H9 (cell line): ENCODE measurements at regions not wholly inside any gene's neighbourhood (a gene's known extent, or its start where the extent isn't known, plus 50 kb on each side); places are given as distances from the start of the nearest gene placed in this dataset.

Source experiments
- DNase-seq: peaks from one replicate; pipeline ENCODE4 v3.0.0-alpha.2; 2017
- H2AFZ ChIP-seq: one replicate; pipeline ENCODE4 v1.6.1; 2013; ENCODE audit warnings: mild to moderate bottlenecking, low read length, control low read depth, moderate library complexity
- H2AK5ac ChIP-seq: 2 replicates; pipeline ENCODE4 v1.6.1; 2013; ENCODE audit warnings: low read length, control low read depth, mixed read lengths; ENCODE audit not compliant: insufficient read length
- H2BK120ac ChIP-seq: one replicate; pipeline ENCODE4 v1.6.1; 2013; ENCODE audit warnings: low read depth, mild to moderate bottlenecking, low read length, control low read depth, inconsistent platforms; ENCODE audit not compliant: poor library complexity, severe bottlenecking
- H2BK12ac ChIP-seq: 2 replicates; pipeline ENCODE4 v1.6.1; 2013; ENCODE audit warnings: low read length, control low read depth, mixed read lengths, low read depth; ENCODE audit not compliant: insufficient read length
- H2BK15ac ChIP-seq: 2 replicates; pipeline ENCODE4 v1.6.1; 2013; ENCODE audit warnings: low read depth, low read length, control low read depth
- H2BK20ac ChIP-seq: one replicate; pipeline ENCODE4 v1.6.1; 2013; ENCODE audit warnings: low read depth, mild to moderate bottlenecking, low read length, control low read depth, inconsistent platforms; ENCODE audit not compliant: poor library complexity, severe bottlenecking
- H2BK5ac ChIP-seq: 2 replicates; pipeline ENCODE4 v1.6.1; 2013; ENCODE audit warnings: low read length, control low read depth, mixed read lengths; ENCODE audit not compliant: insufficient read length
- H3K14ac ChIP-seq: 2 replicates; pipeline ENCODE4 v1.6.1; 2013; ENCODE audit warnings: low read length, control low read depth; ENCODE audit not compliant: insufficient read depth
- H3K18ac ChIP-seq: 2 replicates; pipeline ENCODE4 v1.6.1; 2013; ENCODE audit warnings: low read depth, mild to moderate bottlenecking, mixed read lengths, low read length, control low read depth; ENCODE audit not compliant: insufficient read length
- H3K23ac ChIP-seq: 2 replicates; pipeline ENCODE4 v1.6.1; 2013; ENCODE audit warnings: low read length, control low read depth, mixed read lengths, low read depth; ENCODE audit not compliant: insufficient read length
- H3K23me2 ChIP-seq: 2 replicates; pipeline ENCODE4 v1.6.1; 2013; ENCODE audit warnings: low read depth, mild to moderate bottlenecking, mixed read lengths, low read length, control low read depth; ENCODE audit not compliant: insufficient read length, poor library complexity, severe bottlenecking
- H3K27ac ChIP-seq: 2 replicates; pipeline ENCODE4 v1.5.1; 2013; ENCODE audit warnings: low read length, control low read depth, mixed read lengths, low read depth; ENCODE audit not compliant: insufficient read length
- H3K27me3 ChIP-seq: 2 replicates; pipeline ENCODE4 v1.6.1; 2013; ENCODE audit warnings: low read length, control low read depth, inconsistent platforms; ENCODE audit not compliant: insufficient read depth
- H3K4ac ChIP-seq: 2 replicates; pipeline ENCODE4 v1.6.1; 2013; ENCODE audit warnings: low read depth, mild to moderate bottlenecking, control low read depth, inconsistent platforms, low read length, moderate library complexity
- H3K4me1 ChIP-seq: 2 replicates; pipeline ENCODE4 v1.6.1; 2013; ENCODE audit warnings: low read length, control low read depth, inconsistent platforms; ENCODE audit not compliant: insufficient read depth
- H3K4me2 ChIP-seq: 2 replicates; pipeline ENCODE4 v1.6.1; 2013; ENCODE audit warnings: low read length, control low read depth, mixed read lengths; ENCODE audit not compliant: insufficient read length, insufficient read depth
- H3K56ac ChIP-seq: 2 replicates; pipeline ENCODE4 v1.6.1; 2013; ENCODE audit warnings: low read depth, mild to moderate bottlenecking, mixed read lengths, low read length, control low read depth; ENCODE audit not compliant: insufficient read length
- H3K79me1 ChIP-seq: 2 replicates; pipeline ENCODE4 v1.6.1; 2013; ENCODE audit warnings: low read depth, mild to moderate bottlenecking, moderate library complexity, low read length, control low read depth, inconsistent platforms; ENCODE audit not compliant: insufficient read depth, poor library complexity, severe bottlenecking
- H3K79me2 ChIP-seq: 2 replicates; pipeline ENCODE4 v1.6.1; 2013; ENCODE audit warnings: low read length, control low read depth, inconsistent platforms; ENCODE audit not compliant: insufficient read depth
- H3K9ac ChIP-seq: 2 replicates; pipeline ENCODE4 v1.6.1; 2013; ENCODE audit warnings: low read length, control low read depth, mixed read lengths; ENCODE audit not compliant: insufficient read length; ENCODE audit errors: extremely low read depth
- H3K9me3 ChIP-seq: one replicate; pipeline ENCODE4 v1.6.1; 2013; ENCODE audit warnings: low read depth, low read length, inconsistent platforms; ENCODE audit not compliant: control insufficient read depth
- H3T11ph ChIP-seq: one replicate; pipeline ENCODE4 v1.6.1; 2013; ENCODE audit warnings: mild to moderate bottlenecking, low read length, control low read depth, inconsistent platforms
- H4K20me1 ChIP-seq: one replicate; pipeline ENCODE4 v1.6.1; 2013; ENCODE audit not compliant: control insufficient read depth, insufficient read length, insufficient read depth
- H4K5ac ChIP-seq: 2 replicates; pipeline ENCODE4 v1.6.1; 2013; ENCODE audit warnings: low read depth, mild to moderate bottlenecking, mixed read lengths, low read length, control low read depth; ENCODE audit not compliant: insufficient read length
- H4K8ac ChIP-seq: replicated peaks from 2 replicates; pipeline ENCODE4 v1.6.1; 2013; ENCODE audit warnings: low read length, control low read depth, mixed read lengths, low read depth; ENCODE audit not compliant: insufficient read length
- H4K91ac ChIP-seq: 2 replicates; pipeline ENCODE4 v1.6.1; 2013; ENCODE audit warnings: low read depth, mild to moderate bottlenecking, moderate library complexity, mixed read lengths, low read length, control low read depth; ENCODE audit not compliant: insufficient read length
- H3K27ac Mint-ChIP-seq, 3 experiments: 2 replicates in 2 of 3; 3 replicates in 1 of 3; pipeline ENCODE4 v1.8.0; 2020 to 2021; ENCODE audit warnings: mixed read lengths in 3 of 3, mild to moderate bottlenecking in 1 of 3, moderate library complexity in 1 of 3
- H3K27me3 Mint-ChIP-seq: 2 replicates; pipeline ENCODE4 v1.8.0; 2021; ENCODE audit warnings: low read depth, mild to moderate bottlenecking, moderate library complexity, mixed read lengths
- H3K36me3 Mint-ChIP-seq, 3 experiments: 2 replicates in 2 of 3; 3 replicates in 1 of 3; pipeline ENCODE4 v1.8.0; 2020 to 2021; ENCODE audit warnings: low read depth in 3 of 3, mixed read lengths in 3 of 3; ENCODE audit not compliant: insufficient read depth in 1 of 3
- H3K4me1 Mint-ChIP-seq, 2 experiments: 2 replicates each; pipeline ENCODE4 v1.8.0; 2020; ENCODE audit warnings: mixed read lengths in 2 of 2
- H3K4me3 Mint-ChIP-seq, 2 experiments: 2 replicates in 1 of 2; 3 replicates in 1 of 2; pipeline ENCODE4 v1.8.0; 2020 to 2021; ENCODE audit warnings: mild to moderate bottlenecking in 2 of 2, mixed read lengths in 2 of 2, moderate library complexity in 1 of 2
- H3K9me3 Mint-ChIP-seq, 2 experiments: 2 replicates in 1 of 2; 3 replicates in 1 of 2; pipeline ENCODE4 v1.8.0; 2020; ENCODE audit warnings: mild to moderate bottlenecking in 2 of 2, mixed read lengths in 2 of 2, moderate library complexity in 1 of 2
- TF ChIP-seq, protein P1 (sequence below): fragments of 200-600 bp; sonication (generic); conservative IDR thresholded peaks from 3 replicates; pipeline ENCODE4 v1.8.0; 2021; ENCODE audit warnings: antibody characterized with exemption, mild to moderate bottlenecking

DNA sequence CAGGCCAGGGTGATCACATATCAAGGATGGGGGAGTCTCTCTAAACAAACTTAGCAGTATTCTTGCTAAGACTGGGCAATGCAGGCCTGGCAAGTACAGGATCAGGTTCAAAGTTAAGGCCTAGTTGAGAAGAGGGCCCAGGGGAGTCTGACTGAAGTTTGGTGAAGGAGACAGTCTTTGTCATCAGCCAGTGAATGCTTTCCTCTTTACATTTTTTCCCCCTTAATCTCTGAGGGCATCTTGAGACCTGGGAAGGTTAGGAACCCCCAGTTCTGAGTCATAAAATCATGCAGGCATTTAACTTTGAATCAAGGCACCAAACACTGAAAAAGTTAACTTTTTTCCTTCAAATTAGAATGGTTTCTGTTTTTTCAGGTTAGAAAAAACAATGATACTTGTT lies 311.5 kb downstream of the REEP3 start:
- Histone ChIP-seq H4K8ac (no peak overlapping the region), H3K56ac (no peak overlapping the region), H2BK5ac (no peak overlapping the region), H3K4ac (no peak overlapping the region), H2BK120ac (no peak overlapping the region), H4K91ac (no peak overlapping the region), H2AK5ac (no peak overlapping the region), H2BK15ac (no peak overlapping the region), H3K9me3 (no peaks in the 10 kb centered on the region), H2AFZ (no peak overlapping the region), H3K18ac (no peak overlapping the region), H3K27me3 (no peaks in the 10 kb centered on the region), H2BK20ac (no peak overlapping the region), H3K9ac (no peak overlapping the region), H3K14ac (no peak overlapping the region), H3K79me2 (no peaks in the 10 kb centered on the region), H4K20me1 (no peaks in the 10 kb centered on the region), H4K5ac (no peak overlapping the region), H3K23ac (no peak overlapping the region), H3K27ac (no peak overlapping the region), H3K4me1 (no peaks in the 10 kb centered on the region; the same call in 1 of the 2 replicates), H3K4me2 (no peak overlapping the region), H3K79me1 (no peaks in the 10 kb centered on the region), H3K23me2 (no peaks in the 10 kb centered on the region), H2BK12ac (no peak overlapping the region), H3T11ph (no peak overlapping the region)
- Mint-ChIP-seq H3K27ac (no peak overlapping the region), H3K9me3 (no peaks in the 10 kb centered on the region), H3K27me3 (no peaks in the 10 kb centered on the region; the same call in 1 of the 2 replicates), H3K4me3 (no peak overlapping the region), H3K36me3 (no peaks in the 10 kb centered on the region), H3K4me1 (peaks cover 10 to 13% of the 10 kb centered on the region in 2 experiments)
- DNase-seq, result no peak
- TF ChIP-seq, protein P1, sequence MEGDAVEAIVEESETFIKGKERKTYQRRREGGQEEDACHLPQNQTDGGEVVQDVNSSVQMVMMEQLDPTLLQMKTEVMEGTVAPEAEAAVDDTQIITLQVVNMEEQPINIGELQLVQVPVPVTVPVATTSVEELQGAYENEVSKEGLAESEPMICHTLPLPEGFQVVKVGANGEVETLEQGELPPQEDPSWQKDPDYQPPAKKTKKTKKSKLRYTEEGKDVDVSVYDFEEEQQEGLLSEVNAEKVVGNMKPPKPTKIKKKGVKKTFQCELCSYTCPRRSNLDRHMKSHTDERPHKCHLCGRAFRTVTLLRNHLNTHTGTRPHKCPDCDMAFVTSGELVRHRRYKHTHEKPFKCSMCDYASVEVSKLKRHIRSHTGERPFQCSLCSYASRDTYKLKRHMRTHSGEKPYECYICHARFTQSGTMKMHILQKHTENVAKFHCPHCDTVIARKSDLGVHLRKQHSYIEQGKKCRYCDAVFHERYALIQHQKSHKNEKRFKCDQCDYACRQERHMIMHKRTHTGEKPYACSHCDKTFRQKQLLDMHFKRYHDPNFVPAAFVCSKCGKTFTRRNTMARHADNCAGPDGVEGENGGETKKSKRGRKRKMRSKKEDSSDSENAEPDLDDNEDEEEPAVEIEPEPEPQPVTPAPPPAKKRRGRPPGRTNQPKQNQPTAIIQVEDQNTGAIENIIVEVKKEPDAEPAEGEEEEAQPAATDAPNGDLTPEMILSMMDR, result no peak
